ENCODE measurements at regions not wholly inside any gene's neighbourhood (a gene's known extent, or its start where the extent isn't known, plus 50 kb on each side); places are given as distances from the start of the nearest gene placed in this dataset.

GRCh38 chr11:70702040-70702648, 303.8 kb downstream of the CTTN start:
- no peak for TF ChIP-seq CTCF (IDR thresholded peaks at IDR 0.05; ENCODE audit: low read depth, low read length)
- no peak for DNase-seq (ENCODE audit: low read depth, low spot score)
- H3K27me3 ChIP-seq (ENCODE audit: control insufficient read depth, insufficient read depth, low read length) = no peaks in the 10 kb centered on the region
- H3K4me3 ChIP-seq (ENCODE audit: low read depth, low read length) = no peak overlapping the region
- ChIA-PET CTCF (no interaction called here), POLR2A (no interaction called here)
- peaks cover 50% of the 10 kb centered on the region for H3K9me3 ChIP-seq (ENCODE audit: control insufficient read depth, insufficient read depth, low read length)
- H3K27ac ChIP-seq (ENCODE audit: low read depth, low read length) = no peak overlapping the region

- Histone ChIP-seq H3K27ac (ENCODE audit: low read depth, low read length) (no peak overlapping the region), H3K9me3 (ENCODE audit: control insufficient read depth, insufficient read depth, low read length) (peaks cover 49% of the 10 kb centered on the region), H3K27me3 (ENCODE audit: control insufficient read depth, insufficient read depth, low read length) (no peaks in the 10 kb centered on the region), H3K4me3 (ENCODE audit: low read depth, low read length) (no peak overlapping the region)
- ChIA-PET POLR2A (no interaction called here), CTCF (no interaction called here)
- DNase-seq (ENCODE audit: low read depth, low spot score) = no peak
- no peak for TF ChIP-seq CTCF (IDR thresholded peaks at IDR 0.05; ENCODE audit: low read depth, low read length)
These were observed 305.1 kb downstream of the CTTN start for GRCh38 chr11:70703141-70704064.

GRCh38 chr11:70705097-70705496, 306.8 kb downstream of the CTTN start:
- H3K27ac ChIP-seq (ENCODE audit: low read depth, low read length) = no peak overlapping the region
- DNase-seq (ENCODE audit: low read depth, low spot score) = no peak
- H3K4me3 ChIP-seq (ENCODE audit: low read depth, low read length) = no peak overlapping the region
- POLR2A ChIA-PET = no interaction called here
- H3K27me3 ChIP-seq (ENCODE audit: control insufficient read depth, insufficient read depth, low read length) = no peaks in the 10 kb centered on the region
- CTCF ChIA-PET = no interaction called here
- H3K9me3 ChIP-seq (ENCODE audit: control insufficient read depth, insufficient read depth, low read length) = peaks cover 54% of the 10 kb centered on the region
- no peak for TF ChIP-seq CTCF (IDR thresholded peaks at IDR 0.05; ENCODE audit: low read depth, low read length)

- DNase-seq (ENCODE audit: low read depth, low spot score) = no peak
- no peaks in the 10 kb centered on the region for H3K27me3 ChIP-seq (ENCODE audit: control insufficient read depth, insufficient read depth, low read length)
- POLR2A ChIA-PET = no interaction called here
- no peak for TF ChIP-seq CTCF (IDR thresholded peaks at IDR 0.05; ENCODE audit: low read depth, low read length)
- H3K4me3 ChIP-seq (ENCODE audit: low read depth, low read length) = no peak overlapping the region
- H3K9me3 ChIP-seq (ENCODE audit: control insufficient read depth, insufficient read depth, low read length) = peaks cover 52% of the 10 kb centered on the region
- H3K27ac ChIP-seq (ENCODE audit: low read depth, low read length) = no peak overlapping the region
- CTCF ChIA-PET = no interaction called here
These were observed 307.6 kb downstream of the CTTN start for GRCh38 chr11:70705930-70706329.

GRCh38 chr11:70707821-70708220, 309.5 kb downstream of the CTTN start:
- Histone ChIP-seq H3K4me3 (ENCODE audit: low read depth, low read length) (no peak overlapping the region), H3K27ac (ENCODE audit: low read depth, low read length) (no peak overlapping the region)
- CTCF ChIA-PET = no interaction called here

More at GRCh38 chr11:70707821-70708220, 309.5 kb downstream of the CTTN start:
- Histone ChIP-seq H3K27me3 (ENCODE audit: control insufficient read depth, insufficient read depth, low read length) (peaks cover 2% of the 10 kb centered on the region), H3K9me3 (ENCODE audit: control insufficient read depth, insufficient read depth, low read length) (peaks cover 65% of the 10 kb centered on the region)
- DNase-seq (ENCODE audit: low read depth, low spot score) = no peak
- POLR2A ChIA-PET = no interaction called here
- TF ChIP-seq CTCF (IDR thresholded peaks at IDR 0.05; ENCODE audit: low read depth, low read length) = no peak

Data from AG04450 (cell line).